Esophagus muscularis mucosa (tissue), 4 donors: ENCODE measurements at regions not wholly inside any gene's neighbourhood (a gene's known extent, or its start where the extent isn't known, plus 50 kb on each side); places are given as distances from the start of the nearest gene placed in this dataset.

Experiments
- EP300 ChIP-seq: sonication (generic); formaldehyde crosslinking; IDR thresholded peaks from one replicate; pipeline ENCODE4 v1.6.1; 2017; ENCODE audit warnings: antibody characterized with exemption
- POLR2A ChIP-seq: fragments of 450-650 bp; IDR thresholded peaks from one replicate; pipeline ENCODE4 v1.6.1; 2017; ENCODE audit warnings: antibody characterized with exemption, moderate library complexity, mild to moderate bottlenecking, low read depth
- POLR2AphosphoS5 ChIP-seq, 2 donors: sonication (generic); formaldehyde crosslinking; IDR thresholded peaks; one replicate each; pipeline ENCODE4 v1.6.1; 2017; ENCODE audit warnings: antibody characterized with exemption in 2 of 2
- TF ChIP-seq, protein P1 (sequence below), 3 experiments: fragments of 200-600 bp in 2 of 3; fragments of 450-650 bp in 1 of 3; sonication (generic) in 2 of 3; IDR thresholded peaks; one replicate each; pipeline ENCODE4 v1.5.1; 2017 to 2019; ENCODE audit warnings: antibody characterized with exemption in 3 of 3, mild to moderate bottlenecking in 2 of 3, moderate library complexity in 1 of 3

DNA sequence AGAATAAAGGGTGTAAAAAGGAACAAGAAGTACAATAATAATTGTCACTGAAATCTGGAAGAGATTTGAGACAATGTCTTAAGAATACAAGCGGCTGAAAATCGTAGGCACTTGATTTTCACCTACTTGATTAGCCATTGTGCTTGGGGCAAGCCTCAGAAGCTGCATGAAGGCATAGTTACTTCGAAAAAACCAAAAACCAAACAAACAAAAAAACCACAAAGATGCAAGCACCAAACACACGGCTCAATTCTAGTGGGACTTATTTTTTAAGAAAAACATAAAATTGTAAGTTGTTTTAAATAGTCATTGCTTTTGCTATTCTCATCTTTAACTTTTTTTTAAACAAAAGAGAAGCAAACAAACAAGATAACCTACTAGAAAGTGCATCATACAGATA lies 235.6 kb downstream of the OGFRL1 start:
- TF ChIP-seq, protein P1, sequence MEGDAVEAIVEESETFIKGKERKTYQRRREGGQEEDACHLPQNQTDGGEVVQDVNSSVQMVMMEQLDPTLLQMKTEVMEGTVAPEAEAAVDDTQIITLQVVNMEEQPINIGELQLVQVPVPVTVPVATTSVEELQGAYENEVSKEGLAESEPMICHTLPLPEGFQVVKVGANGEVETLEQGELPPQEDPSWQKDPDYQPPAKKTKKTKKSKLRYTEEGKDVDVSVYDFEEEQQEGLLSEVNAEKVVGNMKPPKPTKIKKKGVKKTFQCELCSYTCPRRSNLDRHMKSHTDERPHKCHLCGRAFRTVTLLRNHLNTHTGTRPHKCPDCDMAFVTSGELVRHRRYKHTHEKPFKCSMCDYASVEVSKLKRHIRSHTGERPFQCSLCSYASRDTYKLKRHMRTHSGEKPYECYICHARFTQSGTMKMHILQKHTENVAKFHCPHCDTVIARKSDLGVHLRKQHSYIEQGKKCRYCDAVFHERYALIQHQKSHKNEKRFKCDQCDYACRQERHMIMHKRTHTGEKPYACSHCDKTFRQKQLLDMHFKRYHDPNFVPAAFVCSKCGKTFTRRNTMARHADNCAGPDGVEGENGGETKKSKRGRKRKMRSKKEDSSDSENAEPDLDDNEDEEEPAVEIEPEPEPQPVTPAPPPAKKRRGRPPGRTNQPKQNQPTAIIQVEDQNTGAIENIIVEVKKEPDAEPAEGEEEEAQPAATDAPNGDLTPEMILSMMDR (IDR thresholded peaks at IDR 0.05): no peak
- no peak for TF ChIP-seq POLR2AphosphoS5 (IDR thresholded peaks at IDR 0.05)
- no peak for TF ChIP-seq POLR2A
- TF ChIP-seq EP300: no peak
